H9 (cell line): ENCODE measurements at regions not wholly inside any gene's neighbourhood (a gene's known extent, or its start where the extent isn't known, plus 50 kb on each side); places are given as distances from the start of the nearest gene placed in this dataset.

Source experiments
- DNase-seq: peaks from one replicate; pipeline ENCODE4 v3.0.0-alpha.2; 2017
- H2AFZ ChIP-seq: one replicate; pipeline ENCODE4 v1.6.1; 2013; ENCODE audit warnings: mild to moderate bottlenecking, low read length, control low read depth, moderate library complexity
- H2AK5ac ChIP-seq: 2 replicates; pipeline ENCODE4 v1.6.1; 2013; ENCODE audit warnings: low read length, control low read depth, mixed read lengths; ENCODE audit not compliant: insufficient read length
- H2BK120ac ChIP-seq: one replicate; pipeline ENCODE4 v1.6.1; 2013; ENCODE audit warnings: low read depth, mild to moderate bottlenecking, low read length, control low read depth, inconsistent platforms; ENCODE audit not compliant: poor library complexity, severe bottlenecking
- H2BK12ac ChIP-seq: 2 replicates; pipeline ENCODE4 v1.6.1; 2013; ENCODE audit warnings: low read length, control low read depth, mixed read lengths, low read depth; ENCODE audit not compliant: insufficient read length
- H2BK15ac ChIP-seq: 2 replicates; pipeline ENCODE4 v1.6.1; 2013; ENCODE audit warnings: low read depth, low read length, control low read depth
- H2BK20ac ChIP-seq: one replicate; pipeline ENCODE4 v1.6.1; 2013; ENCODE audit warnings: low read depth, mild to moderate bottlenecking, low read length, control low read depth, inconsistent platforms; ENCODE audit not compliant: poor library complexity, severe bottlenecking
- H2BK5ac ChIP-seq: 2 replicates; pipeline ENCODE4 v1.6.1; 2013; ENCODE audit warnings: low read length, control low read depth, mixed read lengths; ENCODE audit not compliant: insufficient read length
- H3K14ac ChIP-seq: 2 replicates; pipeline ENCODE4 v1.6.1; 2013; ENCODE audit warnings: low read length, control low read depth; ENCODE audit not compliant: insufficient read depth
- H3K18ac ChIP-seq: 2 replicates; pipeline ENCODE4 v1.6.1; 2013; ENCODE audit warnings: low read depth, mild to moderate bottlenecking, mixed read lengths, low read length, control low read depth; ENCODE audit not compliant: insufficient read length
- H3K23ac ChIP-seq: 2 replicates; pipeline ENCODE4 v1.6.1; 2013; ENCODE audit warnings: low read length, control low read depth, mixed read lengths, low read depth; ENCODE audit not compliant: insufficient read length
- H3K23me2 ChIP-seq: 2 replicates; pipeline ENCODE4 v1.6.1; 2013; ENCODE audit warnings: low read depth, mild to moderate bottlenecking, mixed read lengths, low read length, control low read depth; ENCODE audit not compliant: insufficient read length, poor library complexity, severe bottlenecking
- H3K27ac ChIP-seq: 2 replicates; pipeline ENCODE4 v1.5.1; 2013; ENCODE audit warnings: low read length, control low read depth, mixed read lengths, low read depth; ENCODE audit not compliant: insufficient read length
- H3K27me3 ChIP-seq: 2 replicates; pipeline ENCODE4 v1.6.1; 2013; ENCODE audit warnings: low read length, control low read depth, inconsistent platforms; ENCODE audit not compliant: insufficient read depth
- H3K4ac ChIP-seq: 2 replicates; pipeline ENCODE4 v1.6.1; 2013; ENCODE audit warnings: low read depth, mild to moderate bottlenecking, control low read depth, inconsistent platforms, low read length, moderate library complexity
- H3K4me1 ChIP-seq: 2 replicates; pipeline ENCODE4 v1.6.1; 2013; ENCODE audit warnings: low read length, control low read depth, inconsistent platforms; ENCODE audit not compliant: insufficient read depth
- H3K4me2 ChIP-seq: 2 replicates; pipeline ENCODE4 v1.6.1; 2013; ENCODE audit warnings: low read length, control low read depth, mixed read lengths; ENCODE audit not compliant: insufficient read length, insufficient read depth
- H3K56ac ChIP-seq: 2 replicates; pipeline ENCODE4 v1.6.1; 2013; ENCODE audit warnings: low read depth, mild to moderate bottlenecking, mixed read lengths, low read length, control low read depth; ENCODE audit not compliant: insufficient read length
- H3K79me1 ChIP-seq: 2 replicates; pipeline ENCODE4 v1.6.1; 2013; ENCODE audit warnings: low read depth, mild to moderate bottlenecking, moderate library complexity, low read length, control low read depth, inconsistent platforms; ENCODE audit not compliant: insufficient read depth, poor library complexity, severe bottlenecking
- H3K79me2 ChIP-seq: 2 replicates; pipeline ENCODE4 v1.6.1; 2013; ENCODE audit warnings: low read length, control low read depth, inconsistent platforms; ENCODE audit not compliant: insufficient read depth
- H3K9ac ChIP-seq: 2 replicates; pipeline ENCODE4 v1.6.1; 2013; ENCODE audit warnings: low read length, control low read depth, mixed read lengths; ENCODE audit not compliant: insufficient read length; ENCODE audit errors: extremely low read depth
- H3K9me3 ChIP-seq: one replicate; pipeline ENCODE4 v1.6.1; 2013; ENCODE audit warnings: low read depth, low read length, inconsistent platforms; ENCODE audit not compliant: control insufficient read depth
- H3T11ph ChIP-seq: one replicate; pipeline ENCODE4 v1.6.1; 2013; ENCODE audit warnings: mild to moderate bottlenecking, low read length, control low read depth, inconsistent platforms
- H4K20me1 ChIP-seq: one replicate; pipeline ENCODE4 v1.6.1; 2013; ENCODE audit not compliant: control insufficient read depth, insufficient read length, insufficient read depth
- H4K5ac ChIP-seq: 2 replicates; pipeline ENCODE4 v1.6.1; 2013; ENCODE audit warnings: low read depth, mild to moderate bottlenecking, mixed read lengths, low read length, control low read depth; ENCODE audit not compliant: insufficient read length
- H4K8ac ChIP-seq: replicated peaks from 2 replicates; pipeline ENCODE4 v1.6.1; 2013; ENCODE audit warnings: low read length, control low read depth, mixed read lengths, low read depth; ENCODE audit not compliant: insufficient read length
- H4K91ac ChIP-seq: 2 replicates; pipeline ENCODE4 v1.6.1; 2013; ENCODE audit warnings: low read depth, mild to moderate bottlenecking, moderate library complexity, mixed read lengths, low read length, control low read depth; ENCODE audit not compliant: insufficient read length
- H3K27ac Mint-ChIP-seq, 3 experiments: 2 replicates in 2 of 3; 3 replicates in 1 of 3; pipeline ENCODE4 v1.8.0; 2020 to 2021; ENCODE audit warnings: mixed read lengths in 3 of 3, mild to moderate bottlenecking in 1 of 3, moderate library complexity in 1 of 3
- H3K27me3 Mint-ChIP-seq: 2 replicates; pipeline ENCODE4 v1.8.0; 2021; ENCODE audit warnings: low read depth, mild to moderate bottlenecking, moderate library complexity, mixed read lengths
- H3K36me3 Mint-ChIP-seq, 3 experiments: 2 replicates in 2 of 3; 3 replicates in 1 of 3; pipeline ENCODE4 v1.8.0; 2020 to 2021; ENCODE audit warnings: low read depth in 3 of 3, mixed read lengths in 3 of 3; ENCODE audit not compliant: insufficient read depth in 1 of 3
- H3K4me1 Mint-ChIP-seq, 2 experiments: 2 replicates each; pipeline ENCODE4 v1.8.0; 2020; ENCODE audit warnings: mixed read lengths in 2 of 2
- H3K4me3 Mint-ChIP-seq, 2 experiments: 2 replicates in 1 of 2; 3 replicates in 1 of 2; pipeline ENCODE4 v1.8.0; 2020 to 2021; ENCODE audit warnings: mild to moderate bottlenecking in 2 of 2, mixed read lengths in 2 of 2, moderate library complexity in 1 of 2
- H3K9me3 Mint-ChIP-seq, 2 experiments: 2 replicates in 1 of 2; 3 replicates in 1 of 2; pipeline ENCODE4 v1.8.0; 2020; ENCODE audit warnings: mild to moderate bottlenecking in 2 of 2, mixed read lengths in 2 of 2, moderate library complexity in 1 of 2
- CTCF ChIP-seq: fragments of 200-600 bp; sonication (generic); conservative IDR thresholded peaks from 3 replicates; pipeline ENCODE4 v1.8.0; 2021; ENCODE audit warnings: antibody characterized with exemption, mild to moderate bottlenecking
- WGBS: extraction: QIAGEN DNeasy Blood & Tissue Kit; methylation state at CpG from one replicate; pipeline ENCODE4 v1.1.7; 2013; ENCODE audit warnings: missing lambda C conversion rate, low lambda C conversion rate, mixed read lengths; ENCODE audit not compliant: insufficient read length; ENCODE audit errors: extremely low coverage; 5-methylcytosine and 5-hydroxymethylcytosine counted together

DNA sequence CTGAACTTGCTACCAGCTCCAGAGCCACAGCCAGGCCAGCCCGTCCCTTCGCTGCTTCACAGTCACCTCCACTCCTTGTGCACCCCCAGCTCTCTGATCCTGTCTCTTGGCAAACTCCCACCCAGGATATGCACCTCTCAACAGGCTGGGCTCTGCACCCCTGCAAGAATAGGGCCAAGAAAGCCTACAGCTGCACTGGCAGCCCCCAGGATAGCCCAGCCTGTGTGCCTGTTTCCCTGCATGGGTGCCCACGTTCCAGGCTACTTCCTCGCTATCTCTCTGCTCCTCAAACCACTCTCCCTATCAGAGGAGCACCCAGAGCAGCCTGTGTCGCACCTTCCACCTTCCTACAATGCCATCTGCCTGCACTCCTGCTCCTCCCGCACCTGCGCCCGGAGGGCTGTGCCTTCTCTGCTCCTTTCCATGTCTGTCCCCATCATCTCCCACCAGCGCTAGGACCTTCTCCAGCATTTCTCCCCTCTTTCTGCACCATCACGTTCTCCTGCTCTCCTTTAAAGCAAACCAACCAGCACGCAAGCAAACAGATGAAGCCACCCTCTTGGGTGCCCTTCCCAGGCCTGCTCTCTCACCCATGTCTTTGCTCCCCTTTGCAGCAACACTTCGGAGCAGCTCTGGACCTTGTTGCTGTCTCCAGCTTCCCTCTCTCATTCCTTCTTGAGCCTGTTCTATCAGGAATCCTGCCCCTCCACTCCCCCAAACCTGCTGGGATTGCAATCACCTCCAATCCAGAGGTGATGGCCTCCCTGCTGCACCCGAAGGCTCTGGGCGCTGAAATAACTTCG is 313.2 kb upstream of the HS6ST1 start:
- DNase-seq: peak; percentile 22
- no peak overlapping the region for H3K4me3 Mint-ChIP-seq

More for the DNA sequence above, 313.2 kb upstream of the HS6ST1 start:
- no peaks in the 10 kb centered on the region for H3K27me3 ChIP-seq
- H4K5ac ChIP-seq: no peak overlapping the region
- no peak overlapping the region for H3K23ac ChIP-seq
- Mint-ChIP-seq H3K27ac (peak overlapping the region in 2 of 3 experiments; percentile 6 to 29; a peak in 1 of 7 replicates), H3K4me1 (peaks cover 31 to 50% of the 10 kb centered on the region in 2 experiments), H3K9me3 (no peaks in the 10 kb centered on the region), H3K36me3 (no peaks in the 10 kb centered on the region), H3K27me3 (peaks cover 3% of the 10 kb centered on the region; the same call in 1 of the 2 replicates)
- no peak overlapping the region for H2AK5ac ChIP-seq
- H3K4me2 ChIP-seq: no peak overlapping the region
- H3K18ac ChIP-seq: no peak overlapping the region
- no peak overlapping the region for H3K27ac ChIP-seq
- H3K4me1 ChIP-seq: no peaks in the 10 kb centered on the region; the same call in 1 of the 2 replicates
- H4K20me1 ChIP-seq: no peaks in the 10 kb centered on the region
- no peak overlapping the region for H3T11ph ChIP-seq
- no peak overlapping the region for H2BK5ac ChIP-seq
- no CpG with 5 or more reads among the region's 15 CpGs for WGBS
- no peak overlapping the region for H2BK20ac ChIP-seq
- no peak overlapping the region for H2AFZ ChIP-seq
- no peak overlapping the region for H2BK120ac ChIP-seq
- no peak overlapping the region for H4K8ac ChIP-seq
- H3K4ac ChIP-seq: no peak overlapping the region
- no peaks in the 10 kb centered on the region for H3K79me1 ChIP-seq
- H3K14ac ChIP-seq: no peak overlapping the region
- H4K91ac ChIP-seq: no peak overlapping the region
- no peak for TF ChIP-seq CTCF
- H3K79me2 ChIP-seq: no peaks in the 10 kb centered on the region
- no peak overlapping the region for H2BK12ac ChIP-seq
- no peak overlapping the region for H3K56ac ChIP-seq
- H3K9me3 ChIP-seq: no peaks in the 10 kb centered on the region
- H3K9ac ChIP-seq: no peak overlapping the region
- no peak overlapping the region for H2BK15ac ChIP-seq
- H3K23me2 ChIP-seq: no peaks in the 10 kb centered on the region
